Activated CD8-positive, alpha-beta memory T cell treated with anti-CD3 and anti-CD28 coated beads, Interleukin-2, amount 50 U/mL, for 48 hours (primary cell): ENCODE measurements at regions not wholly inside any gene's neighbourhood (a gene's known extent, or its start where the extent isn't known, plus 50 kb on each side); places are given as distances from the start of the nearest gene placed in this dataset.

ENCODE experiments used
- DNase-seq: peaks from one replicate; pipeline ENCODE4 v3.0.0-alpha.2; 2020

DNA sequence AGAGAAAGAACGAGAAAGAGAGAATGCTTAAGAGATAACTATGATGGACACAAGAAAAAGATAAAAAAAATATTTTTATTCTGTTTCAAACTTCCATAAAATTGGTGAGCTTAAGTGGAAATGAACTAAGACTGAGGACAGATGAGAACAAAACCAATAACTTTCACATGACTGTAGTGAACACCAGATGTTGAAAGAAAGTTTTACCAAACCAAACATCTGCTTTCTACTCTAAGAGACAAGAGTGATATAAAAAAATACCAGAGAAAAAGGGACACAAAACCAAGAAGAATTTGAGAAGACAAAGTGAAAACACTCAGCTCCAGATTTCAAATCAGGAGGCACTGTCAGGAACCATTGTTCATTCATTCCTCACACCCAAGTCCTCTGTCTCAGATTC is 147.9 kb downstream of the IMPG2 start:
- DNase-seq, result no peak

DNA sequence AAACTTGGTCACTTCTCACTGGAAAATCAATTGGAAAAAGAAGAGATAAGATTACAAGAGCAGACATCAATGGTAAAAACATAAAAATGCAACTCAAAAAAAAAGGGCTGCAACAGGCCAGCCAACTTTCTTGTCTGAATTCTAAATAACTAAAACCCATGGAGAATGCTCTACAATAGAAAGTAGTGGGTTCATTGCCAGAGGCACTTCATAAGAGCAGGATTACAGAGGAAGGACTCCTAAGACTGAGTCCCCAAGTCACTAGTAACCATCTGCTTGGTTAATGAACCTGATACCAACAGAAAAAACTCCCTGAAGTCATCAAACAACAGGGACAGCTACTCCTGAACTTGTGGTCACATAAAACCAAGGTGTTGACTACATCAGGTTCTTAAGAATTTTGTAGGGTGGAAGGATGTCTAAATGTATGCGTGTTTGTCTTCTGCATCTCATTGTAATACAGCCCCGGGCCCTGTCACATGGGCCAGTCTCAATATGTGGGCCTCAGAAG is 148.6 kb downstream of the IMPG2 start:
- no peak for DNase-seq

GRCh38 chr3:101170806-101171558 is 149.4 kb downstream of the IMPG2 start:
- no peak for DNase-seq

- DNase-seq, result no peak
Observed at GRCh38 chr3:101170062-101170771, 150.2 kb downstream of the IMPG2 start.

DNA sequence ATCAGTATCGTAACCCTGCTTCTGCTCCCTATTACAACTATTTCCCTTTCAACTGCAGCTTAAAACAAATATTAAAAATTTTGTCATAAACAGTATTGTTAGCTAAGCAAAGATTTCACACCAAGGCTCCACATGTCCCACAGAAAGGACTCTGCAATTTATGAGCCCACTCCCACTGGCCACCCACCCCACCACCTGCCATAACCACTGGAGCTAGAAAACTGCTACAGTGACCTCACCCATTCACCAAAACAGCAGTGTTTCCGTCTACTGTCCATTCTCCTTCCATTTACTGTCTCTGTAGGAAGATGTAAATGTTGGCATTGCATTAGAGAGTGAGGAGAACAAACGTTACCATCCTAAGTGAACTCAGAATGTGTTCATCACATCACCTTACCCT is 150.9 kb downstream of the IMPG2 start:
- DNase-seq, result no peak

DNA sequence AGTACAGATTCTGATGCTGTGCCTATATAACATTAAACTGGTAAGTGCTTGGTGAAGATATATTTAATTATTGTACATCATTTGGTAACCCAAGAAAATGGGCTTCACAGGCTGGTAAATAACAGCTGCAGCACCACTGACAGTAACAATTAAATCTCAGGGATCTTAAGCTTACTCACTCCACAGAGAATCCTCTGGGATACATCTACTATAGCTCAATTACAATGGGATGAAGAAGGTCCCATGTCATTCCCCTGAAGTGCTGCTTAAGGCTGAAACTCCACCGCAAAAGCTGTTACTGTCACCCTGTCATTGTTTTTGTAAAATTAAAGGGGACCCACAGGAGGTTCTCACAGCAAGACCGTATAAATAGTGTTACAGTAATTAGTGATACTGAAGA is 153.0 kb downstream of the IMPG2 start:
- DNase-seq, result no peak

- no peak for DNase-seq
Observed at GRCh38 chr3:101166150-101166549, 154.2 kb downstream of the IMPG2 start.

- no peak for DNase-seq
Observed at GRCh38 chr3:101163554-101163953, 156.8 kb downstream of the IMPG2 start.

DNA sequence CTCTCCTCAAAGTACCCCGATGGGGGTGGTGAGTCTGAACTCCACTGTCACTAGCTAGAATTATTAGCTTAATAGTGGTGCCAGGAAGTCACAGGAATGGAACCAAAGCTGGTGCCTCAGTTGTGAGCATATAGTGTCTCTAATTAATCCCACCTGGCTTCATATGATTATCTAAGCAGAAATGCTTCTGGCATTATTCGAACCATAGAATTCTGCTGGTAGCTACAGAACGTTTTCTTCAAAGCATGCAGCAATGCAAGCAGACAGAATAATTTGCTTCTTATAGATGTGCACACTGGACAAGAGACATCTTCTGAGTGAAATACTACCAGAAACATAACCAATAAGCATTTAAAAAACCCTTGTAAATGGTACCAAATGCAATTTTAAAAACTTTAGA is 160.9 kb downstream of the IMPG2 start:
- no peak for DNase-seq

DNA sequence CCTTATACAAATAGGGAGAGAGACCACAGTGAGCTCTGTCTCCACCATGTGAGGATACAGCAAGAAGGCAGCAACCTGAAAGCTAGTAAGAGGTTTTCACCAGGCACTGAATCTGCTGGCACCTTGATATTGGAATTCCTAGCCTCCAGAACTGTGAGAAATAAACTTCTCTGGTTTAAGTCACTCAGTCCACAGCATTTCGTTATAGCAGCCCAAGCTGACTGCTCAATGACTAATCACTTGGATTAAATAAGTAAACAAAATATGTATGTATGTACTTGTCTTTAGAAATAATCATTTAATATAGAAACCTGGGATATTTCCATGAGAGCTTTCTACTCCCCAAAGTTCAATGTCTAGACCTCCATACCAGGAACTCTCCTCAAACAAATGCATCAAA is 162.0 kb downstream of the IMPG2 start:
- DNase-seq, result no peak

DNA sequence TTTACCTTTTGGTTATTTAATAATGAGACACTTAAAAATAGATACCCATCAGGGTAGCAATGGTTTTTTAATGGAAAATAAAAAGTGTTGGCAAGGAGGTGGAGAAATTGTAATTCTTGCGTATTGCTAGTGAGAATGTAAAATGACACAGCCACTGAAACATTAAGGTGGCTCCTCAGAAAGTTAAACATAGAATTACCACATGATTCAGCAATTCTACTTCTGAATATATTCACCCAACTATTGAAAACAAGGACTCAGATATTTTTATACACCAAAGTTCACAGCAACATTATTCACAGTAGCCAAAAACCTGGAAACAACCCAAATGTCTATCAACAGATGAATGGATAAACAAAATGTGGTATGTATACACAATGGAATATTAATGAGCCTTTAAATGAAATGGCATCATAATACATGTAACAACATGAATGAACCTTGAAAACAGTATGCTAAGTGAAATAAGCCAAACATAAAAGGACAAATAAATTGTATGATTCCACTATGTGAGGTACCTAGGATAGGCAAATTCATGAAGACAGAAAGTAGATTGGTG is 163.5 kb downstream of the IMPG2 start:
- DNase-seq, result no peak

DNA sequence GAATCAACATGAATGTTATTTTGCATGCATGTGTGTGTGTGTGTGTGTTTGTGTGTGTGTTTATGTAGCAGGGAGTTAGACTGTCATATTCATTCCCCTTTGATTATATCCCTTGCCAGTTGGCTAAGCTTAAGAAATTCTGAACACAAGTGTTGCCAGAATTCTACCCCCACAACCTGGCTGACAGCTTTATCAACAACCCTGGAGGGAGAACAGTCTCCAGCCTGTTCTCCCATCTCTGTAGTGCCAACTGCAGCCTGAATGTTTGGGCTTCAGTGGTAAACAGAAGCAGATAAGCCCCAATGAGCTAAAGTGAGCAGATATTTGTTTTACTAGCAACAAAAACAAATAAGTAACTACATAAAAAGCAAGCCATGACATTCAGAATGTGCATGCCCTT is 162.6 kb upstream of the ABI3BP start:
- DNase-seq, result no peak

- no peak for DNase-seq
Observed at GRCh38 chr3:101154401-101154800, 161.2 kb upstream of the ABI3BP start.

DNA sequence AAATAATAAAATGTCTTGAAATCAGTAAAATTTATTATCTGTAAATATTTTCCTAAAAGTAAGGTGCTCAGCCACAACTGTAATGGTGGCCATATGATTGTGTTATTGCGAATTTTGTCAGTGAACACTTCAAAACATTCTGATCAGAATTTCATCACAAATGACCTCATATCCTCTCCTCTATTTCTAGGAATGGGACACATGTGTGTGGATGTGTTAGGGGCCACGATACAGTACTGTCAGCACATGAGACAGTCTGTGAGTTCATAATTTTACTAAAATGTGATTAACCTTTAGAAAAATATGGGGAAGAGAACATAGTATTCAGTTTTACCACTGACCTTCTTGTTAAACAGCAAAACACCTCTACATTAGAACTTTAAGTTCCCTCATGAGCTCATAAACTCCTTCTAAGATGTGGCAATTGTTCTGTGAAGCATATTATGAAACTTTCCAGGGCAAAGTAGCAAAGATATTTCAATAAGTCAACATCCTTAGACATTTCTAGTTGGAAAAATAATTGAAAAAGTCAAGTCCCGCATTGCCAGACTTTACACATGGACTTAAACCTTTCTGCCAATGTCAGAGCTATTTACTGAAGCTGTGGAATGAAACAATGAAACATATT is 158.2 kb upstream of the ABI3BP start:
- DNase-seq, result no peak

DNA sequence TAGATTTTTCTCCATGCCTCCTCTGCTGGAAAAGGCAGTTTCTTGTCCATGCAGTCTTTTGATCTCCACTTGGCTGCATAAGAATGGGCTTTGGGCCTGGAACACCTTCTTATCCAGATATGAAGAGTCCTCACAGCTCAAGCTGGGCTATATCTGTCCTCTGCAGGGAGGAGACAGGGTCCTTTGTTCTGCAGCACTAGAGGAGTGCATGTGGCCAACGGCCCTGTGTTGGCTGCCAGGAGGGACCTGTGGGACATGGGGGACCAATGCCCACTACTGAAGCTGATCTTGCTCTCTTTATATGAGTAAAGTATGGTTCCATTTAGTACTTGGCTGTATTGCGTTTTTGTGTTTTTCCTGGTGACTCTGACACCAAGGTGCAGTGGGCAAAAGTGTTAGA is 157.3 kb upstream of the ABI3BP start:
- no peak for DNase-seq

- no peak for DNase-seq
Observed at GRCh38 chr3:101149707-101150106, 156.5 kb upstream of the ABI3BP start.

GRCh38 chr3:101149251-101149650 is 156.0 kb upstream of the ABI3BP start:
- no peak for DNase-seq

DNA sequence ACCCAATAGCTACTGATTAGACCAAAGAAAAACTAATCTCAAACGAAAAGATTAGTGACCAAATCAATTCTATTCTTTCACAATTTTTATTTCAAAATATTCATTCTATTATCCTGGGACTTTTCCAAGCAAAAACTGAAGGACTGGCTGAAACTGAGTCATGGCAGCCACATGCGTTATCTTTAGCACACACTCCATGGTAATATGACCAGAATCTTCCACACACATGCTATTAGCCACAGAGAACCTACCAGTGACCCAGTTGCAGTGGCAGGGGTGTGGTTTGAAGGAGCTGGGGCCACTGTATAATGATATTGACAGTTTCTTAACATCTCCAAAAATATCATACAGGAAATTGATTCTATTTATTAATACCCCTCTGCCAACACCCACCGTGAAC is 154.8 kb upstream of the ABI3BP start:
- no peak for DNase-seq

DNA sequence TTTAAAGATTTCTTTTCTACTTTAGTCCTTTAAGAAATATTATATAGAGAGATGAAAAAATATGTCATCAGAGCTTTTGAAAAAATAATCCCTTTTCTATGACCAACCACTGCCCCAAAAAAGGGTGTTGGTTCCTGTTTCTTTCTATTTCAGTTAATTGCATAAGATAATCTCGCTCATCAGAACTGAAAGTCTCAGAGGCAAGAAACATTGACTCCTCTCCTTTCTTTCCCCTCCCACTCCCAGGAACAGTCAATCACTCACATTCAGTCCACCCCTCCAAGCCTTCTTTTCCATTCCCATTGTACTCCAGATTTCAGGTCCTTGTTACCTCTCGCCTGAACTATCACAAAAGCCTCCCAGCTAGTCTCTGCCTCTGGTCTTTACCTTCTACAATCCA is 153.7 kb upstream of the ABI3BP start:
- DNase-seq, result no peak

DNA sequence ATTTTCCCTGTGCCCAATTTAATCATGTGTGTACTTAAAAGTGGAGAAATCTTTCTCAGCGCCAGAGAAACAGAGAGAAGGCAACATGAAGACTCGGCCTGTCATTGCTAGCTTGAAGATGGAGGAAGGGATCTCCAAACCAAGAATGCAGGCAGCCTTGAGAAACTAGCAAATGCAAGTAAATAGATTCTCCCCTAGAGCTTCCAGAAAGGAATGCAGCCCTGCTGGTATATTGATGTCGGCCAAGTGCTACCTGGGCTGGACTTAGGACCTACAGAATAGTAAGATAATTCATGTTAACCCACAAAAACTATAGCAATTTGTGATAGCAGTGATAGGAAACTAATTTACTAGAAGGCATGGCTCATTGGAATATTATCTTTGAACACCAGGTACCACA is 150.9 kb upstream of the ABI3BP start:
- DNase-seq, result no peak

DNA sequence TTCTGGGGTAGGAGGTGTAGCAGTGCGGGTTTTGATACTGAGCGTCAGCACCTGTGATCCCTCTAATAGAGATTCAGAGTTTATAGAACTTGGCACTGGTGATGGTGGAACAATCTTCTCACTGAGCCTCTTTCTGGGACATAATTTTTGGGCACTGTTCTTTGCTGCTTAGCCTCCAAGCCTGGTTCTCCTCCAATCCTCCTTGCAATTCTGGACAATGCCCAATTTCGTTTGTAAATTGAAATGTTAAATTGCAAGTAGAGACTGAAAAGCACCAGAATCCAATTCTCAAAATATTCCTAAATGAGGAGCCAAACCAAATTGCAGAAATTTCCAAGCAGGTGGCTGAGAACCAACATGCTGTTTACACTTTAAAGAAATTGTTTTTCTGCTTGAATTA is 149.8 kb upstream of the ABI3BP start:
- no peak for DNase-seq

- no peak for DNase-seq
Observed at GRCh38 chr3:101142160-101142559, 148.9 kb upstream of the ABI3BP start.

- no peak for DNase-seq
Observed at GRCh38 chr3:101141135-101141534, 147.9 kb upstream of the ABI3BP start.

DNA sequence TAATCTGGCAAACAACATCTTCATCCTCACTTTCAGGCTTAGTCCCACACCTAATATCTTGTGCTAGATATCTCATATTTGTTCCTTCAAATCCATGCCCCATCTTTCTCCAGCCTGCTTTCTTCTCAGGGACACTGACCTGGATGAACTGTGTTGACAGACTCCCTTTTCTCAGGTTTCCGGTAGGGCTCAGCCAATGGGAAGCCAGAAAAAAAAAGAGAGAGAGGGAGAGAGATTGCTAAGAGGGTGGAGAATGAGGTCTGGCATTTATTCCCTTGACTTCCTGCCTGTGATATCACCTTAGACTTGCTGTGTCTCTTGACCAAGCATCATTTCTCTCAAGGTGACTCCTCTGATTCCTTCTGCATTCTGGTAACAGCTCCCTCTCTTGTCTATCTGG is 145.6 kb upstream of the ABI3BP start:
- no peak for DNase-seq
